HG03457 (cell line): ENCODE measurements at regions not wholly inside any gene's neighbourhood (a gene's known extent, or its start where the extent isn't known, plus 50 kb on each side); places are given as distances from the start of the nearest gene placed in this dataset.
"Not testable (repeated sequence)": the region's sequence is repeated elsewhere in the genome, so short reads cannot be mapped to it uniquely, and the experiment has no call there.

Source experiments
- ATAC-seq: cut with Tn5 transposase; IDR thresholded peaks from one replicate; pipeline ENCODE4 v1.9.1; 2021; ENCODE audit warnings: moderate number of reproducible peaks; ENCODE audit not compliant: unreplicated experiment

GRCh38 chr21:35451276-35451675 lies 402.2 kb upstream of the RUNX1 start:
- no peak for ATAC-seq

- no peak for ATAC-seq
Measured at GRCh38 chr21:35450830-35451229, 401.7 kb upstream of the RUNX1 start.

- ATAC-seq, result no peak
Measured at GRCh38 chr21:35449846-35450245, 400.7 kb upstream of the RUNX1 start.

- ATAC-seq, result no peak
Measured at GRCh38 chr21:35448876-35449599, 399.9 kb upstream of the RUNX1 start.

GRCh38 chr21:35444391-35444790 lies 395.3 kb upstream of the RUNX1 start:
- no peak for ATAC-seq

- no peak for ATAC-seq
Measured at GRCh38 chr21:35441868-35442582, 392.9 kb upstream of the RUNX1 start.

GRCh38 chr21:35438643-35439404 lies 389.7 kb upstream of the RUNX1 start:
- no peak for ATAC-seq

GRCh38 chr21:35437941-35438340 lies 388.8 kb upstream of the RUNX1 start:
- ATAC-seq, result no peak

- no peak for ATAC-seq
Measured at GRCh38 chr21:35436899-35437298, 387.8 kb upstream of the RUNX1 start.

- not testable (repeated sequence) for ATAC-seq
Measured at GRCh38 chr21:35432601-35433000, 383.5 kb upstream of the RUNX1 start.

GRCh38 chr21:35430260-35430659 lies 381.2 kb upstream of the RUNX1 start:
- no peak for ATAC-seq

GRCh38 chr21:35428937-35429336 lies 379.8 kb upstream of the RUNX1 start:
- ATAC-seq, result no peak

GRCh38 chr21:35428489-35428888 lies 379.4 kb upstream of the RUNX1 start:
- ATAC-seq, result no peak

GRCh38 chr21:35428001-35428320 lies 378.9 kb upstream of the RUNX1 start:
- ATAC-seq, result no peak

GRCh38 chr21:35427320-35428000 lies 378.4 kb upstream of the RUNX1 start:
- no peak for ATAC-seq

GRCh38 chr21:35426897-35427296 lies 377.8 kb upstream of the RUNX1 start:
- no peak for ATAC-seq

GRCh38 chr21:35426469-35426868 lies 377.4 kb upstream of the RUNX1 start:
- ATAC-seq, result no peak

- no peak for ATAC-seq
Measured at GRCh38 chr21:35424122-35424521, 375.0 kb upstream of the RUNX1 start.

GRCh38 chr21:35423709-35424108 lies 374.6 kb upstream of the RUNX1 start:
- ATAC-seq, result no peak

- ATAC-seq, result no peak
Measured at GRCh38 chr21:35422011-35422410, 372.9 kb upstream of the RUNX1 start.

GRCh38 chr21:35421221-35421620 lies 372.1 kb upstream of the RUNX1 start:
- ATAC-seq, result no peak
